ENCODE measurements at regions not wholly inside any gene's neighbourhood (a gene's known extent, or its start where the extent isn't known, plus 50 kb on each side); places are given as distances from the start of the nearest gene placed in this dataset.

DNA sequence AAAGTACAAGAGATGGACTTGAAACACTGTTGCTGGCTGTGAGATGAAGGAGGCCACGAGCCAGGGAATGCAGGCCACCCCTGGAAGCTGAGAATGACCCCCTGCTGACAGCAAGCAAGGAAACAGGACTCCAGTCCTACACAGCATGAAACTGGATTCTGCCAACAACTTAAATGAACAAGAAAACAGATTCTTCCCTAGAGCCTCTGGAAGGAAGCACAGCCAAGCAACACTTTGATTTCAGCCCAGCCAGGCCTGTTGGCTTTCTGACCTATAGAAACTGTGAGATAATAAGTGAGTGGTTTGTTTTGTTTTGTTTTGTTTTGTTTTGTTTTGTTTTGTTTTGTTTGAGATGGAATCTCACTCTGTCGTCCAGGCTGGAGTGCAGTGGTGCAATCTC is 105.3 kb upstream of the CACNA1A start:
- no peak for DNase-seq (ENCODE audit: low read depth in 4 of 4, low spot score in 3 of 4)

DNA sequence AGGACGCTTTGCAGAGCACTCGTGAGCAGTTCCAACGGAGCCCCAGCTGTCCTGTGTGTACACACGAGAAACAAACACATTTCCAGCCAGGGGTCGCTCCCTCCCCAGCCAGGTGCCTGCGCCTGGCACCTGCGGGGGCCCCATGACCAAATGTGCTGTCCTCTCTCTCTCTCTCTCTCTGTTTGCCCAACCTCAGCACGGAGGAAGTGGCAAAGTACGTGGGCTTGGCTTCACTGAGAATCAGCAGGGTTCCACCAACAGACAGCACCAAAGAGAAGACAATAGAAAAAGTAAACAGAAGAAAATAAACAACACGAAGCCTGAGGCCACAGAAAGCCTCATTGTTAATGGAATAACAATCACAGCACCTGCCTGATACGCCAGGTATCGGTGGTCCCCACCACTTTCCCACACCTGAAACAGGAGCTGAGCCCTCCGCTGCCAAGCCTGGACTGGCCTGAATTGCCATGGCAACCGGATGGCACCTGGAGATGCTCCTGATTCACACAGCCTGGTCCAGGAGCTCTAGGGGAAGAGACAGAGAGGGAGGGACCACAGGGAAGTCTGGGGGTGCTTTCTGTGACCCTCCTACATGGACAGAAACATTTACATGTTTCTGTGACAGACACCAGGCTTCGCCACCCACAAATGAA is 103.9 kb upstream of the CACNA1A start:
- no peak for DNase-seq (ENCODE audit: low read depth in 4 of 4, low spot score in 3 of 4)

DNA sequence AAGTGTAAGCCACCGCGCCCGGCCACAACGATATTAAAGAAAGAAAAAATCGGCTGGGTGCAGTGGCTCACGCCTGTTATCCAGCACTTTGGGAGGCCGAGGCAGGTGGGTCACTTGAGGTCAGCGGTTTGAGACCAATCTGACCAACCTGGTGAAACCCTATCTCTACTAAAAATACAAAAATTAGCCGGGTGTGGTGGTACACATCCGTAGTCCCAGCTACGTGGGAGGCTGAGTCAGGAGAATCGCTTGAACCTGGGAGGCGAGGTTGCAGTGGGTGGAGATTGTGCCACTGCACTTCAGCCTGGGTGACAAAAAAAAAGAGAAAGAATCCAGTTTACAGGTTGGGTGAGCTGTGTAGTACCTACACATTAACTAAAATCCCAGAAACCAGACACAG is 99.9 kb upstream of the CACNA1A start:
- no peak for DNase-seq (ENCODE audit: low read depth in 4 of 4, low spot score in 3 of 4)

DNA sequence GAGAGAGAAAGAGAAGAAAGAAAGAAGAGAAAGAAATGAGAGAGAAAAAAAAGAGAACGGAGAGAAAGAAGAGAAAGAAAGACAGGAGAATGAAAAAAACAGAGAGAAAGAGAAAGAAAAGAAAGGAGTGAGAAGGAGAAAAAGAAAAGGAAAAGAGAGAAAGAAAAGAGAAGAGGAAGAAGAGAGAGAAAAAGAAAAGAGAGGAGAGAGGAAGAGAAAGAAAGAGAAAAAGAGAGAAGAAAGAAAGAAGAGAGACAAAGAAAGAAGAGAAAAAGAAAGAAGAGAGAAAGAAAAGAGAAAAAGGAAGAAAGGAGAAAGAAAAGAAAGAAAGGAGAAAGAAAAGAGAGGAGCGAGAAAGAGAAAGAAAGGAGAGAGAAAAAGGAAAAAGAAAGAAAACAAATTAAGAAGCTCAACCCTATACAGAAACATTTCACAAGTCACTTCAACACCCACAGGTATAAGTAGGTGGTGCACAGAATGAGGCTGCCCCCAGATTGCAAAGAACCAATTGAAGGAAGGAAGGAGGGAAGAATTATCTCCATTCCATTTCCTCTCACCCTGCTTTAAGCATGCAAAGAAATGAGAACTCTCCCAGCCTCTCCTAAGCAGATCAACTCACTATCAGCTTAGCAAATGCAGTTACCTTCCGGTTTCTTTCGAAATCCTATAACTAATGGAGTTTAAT is 98.8 kb upstream of the CACNA1A start:
- no peak for DNase-seq (ENCODE audit: low read depth in 4 of 4, low spot score in 3 of 4)

DNA sequence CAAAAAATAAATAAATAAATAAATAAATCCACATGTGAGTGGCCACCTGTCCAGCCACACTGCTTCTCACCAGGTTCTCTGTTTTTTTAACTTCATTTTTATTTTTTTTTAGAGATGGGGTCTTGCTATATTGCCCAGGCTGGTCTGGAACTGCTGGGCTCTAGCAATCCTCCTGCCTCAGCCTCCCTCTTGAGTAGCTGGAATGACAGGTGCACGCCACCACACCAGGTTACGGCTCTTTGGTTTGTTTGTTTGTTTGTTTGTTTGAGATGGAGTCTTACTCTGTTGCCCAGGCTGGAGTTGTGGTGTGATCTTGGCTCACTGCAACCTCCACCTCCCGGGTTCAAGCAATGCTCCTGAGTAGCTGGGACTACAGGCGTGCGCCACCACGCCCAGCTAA is 94.5 kb upstream of the CACNA1A start:
- no peak for DNase-seq (ENCODE audit: low read depth in 4 of 4, low spot score in 3 of 4)

DNA sequence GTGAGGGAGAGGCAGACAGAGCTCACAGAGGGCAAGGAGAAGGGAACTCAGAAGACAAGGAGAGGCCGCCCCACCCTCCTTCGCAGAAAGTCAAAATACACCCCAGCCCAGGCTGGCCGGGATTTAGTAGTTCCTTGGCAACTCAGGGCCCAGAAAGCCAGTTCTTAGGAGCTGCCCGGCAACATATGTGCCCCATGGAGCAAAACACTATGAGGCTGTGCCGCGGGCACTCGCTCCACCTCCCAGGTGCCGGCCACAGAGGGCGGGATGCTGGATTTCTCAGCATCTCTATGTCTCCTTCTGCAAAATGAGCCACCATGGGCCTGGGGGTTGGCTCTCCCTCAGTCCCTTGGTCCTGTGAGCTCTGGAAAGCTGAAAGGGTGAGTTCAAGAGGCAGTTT is 93.8 kb upstream of the CACNA1A start:
- no peak for DNase-seq (ENCODE audit: low read depth in 4 of 4, low spot score in 3 of 4)

DNA sequence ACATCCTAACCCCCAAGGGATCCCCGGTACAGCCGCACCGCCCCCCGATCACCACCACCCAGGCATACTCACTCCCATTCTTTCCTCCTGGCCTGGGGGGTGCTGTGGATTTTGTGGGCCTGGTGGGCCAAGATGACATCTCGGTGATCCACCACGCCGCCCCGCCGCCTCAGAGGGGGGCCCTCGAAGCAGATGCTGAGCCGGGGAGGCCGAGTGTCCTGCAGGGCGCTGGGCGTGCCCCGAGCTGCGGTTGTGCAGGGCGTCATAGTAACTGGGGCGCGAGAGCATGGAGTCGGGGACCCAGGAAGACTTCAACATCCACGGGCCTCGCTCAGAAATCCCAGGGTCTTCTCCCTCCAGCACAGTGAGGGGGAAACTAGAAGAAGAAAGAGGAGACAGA is 93.4 kb upstream of the CACNA1A start:
- no peak for DNase-seq (ENCODE audit: low read depth in 4 of 4, low spot score in 3 of 4)

DNA sequence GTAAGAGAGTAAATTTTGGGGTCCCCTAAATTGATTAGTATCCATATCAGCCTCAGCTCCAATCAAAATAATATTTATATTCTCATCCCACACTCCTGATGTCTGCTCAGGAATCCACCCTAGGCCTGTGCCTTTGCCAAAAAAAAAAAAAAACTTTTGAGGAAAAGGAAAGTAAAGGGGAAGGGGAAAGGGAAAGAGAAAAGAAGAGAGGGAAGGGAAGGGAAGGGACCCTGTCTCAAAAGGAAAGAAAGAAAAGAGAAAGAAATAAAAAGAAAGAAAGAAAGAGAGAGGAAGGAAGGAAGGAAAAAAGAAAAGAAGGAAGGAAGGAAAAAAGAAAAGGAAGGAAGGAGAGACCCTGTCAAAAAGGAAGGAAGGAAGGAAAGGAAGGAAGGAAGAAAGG is 91.8 kb upstream of the CACNA1A start:
- no peak for DNase-seq (ENCODE audit: low read depth in 4 of 4, low spot score in 3 of 4)

DNA sequence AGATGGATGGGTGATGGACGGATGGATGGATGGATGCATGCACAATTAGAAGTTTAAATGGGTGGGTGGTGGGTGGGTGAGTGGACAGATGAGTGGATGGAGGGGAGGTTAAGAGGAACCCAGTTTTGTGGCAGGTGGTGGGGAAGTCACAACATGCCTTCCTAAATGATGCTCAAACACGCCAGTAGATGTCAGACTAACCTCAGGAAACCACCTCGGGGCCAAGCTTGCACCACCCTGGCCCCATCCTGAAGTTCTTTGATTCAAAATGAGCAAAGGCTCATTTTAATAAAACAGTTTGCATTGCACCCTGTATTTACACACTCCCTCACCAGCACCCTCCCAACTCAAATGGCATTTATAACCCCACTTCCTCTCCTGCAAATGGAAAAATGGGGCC is 91.4 kb upstream of the CACNA1A start:
- peak in 3 of 4 donors; percentile 14 to 45 (median 36) for DNase-seq (ENCODE audit: low read depth in 4 of 4, low spot score in 3 of 4)

DNA sequence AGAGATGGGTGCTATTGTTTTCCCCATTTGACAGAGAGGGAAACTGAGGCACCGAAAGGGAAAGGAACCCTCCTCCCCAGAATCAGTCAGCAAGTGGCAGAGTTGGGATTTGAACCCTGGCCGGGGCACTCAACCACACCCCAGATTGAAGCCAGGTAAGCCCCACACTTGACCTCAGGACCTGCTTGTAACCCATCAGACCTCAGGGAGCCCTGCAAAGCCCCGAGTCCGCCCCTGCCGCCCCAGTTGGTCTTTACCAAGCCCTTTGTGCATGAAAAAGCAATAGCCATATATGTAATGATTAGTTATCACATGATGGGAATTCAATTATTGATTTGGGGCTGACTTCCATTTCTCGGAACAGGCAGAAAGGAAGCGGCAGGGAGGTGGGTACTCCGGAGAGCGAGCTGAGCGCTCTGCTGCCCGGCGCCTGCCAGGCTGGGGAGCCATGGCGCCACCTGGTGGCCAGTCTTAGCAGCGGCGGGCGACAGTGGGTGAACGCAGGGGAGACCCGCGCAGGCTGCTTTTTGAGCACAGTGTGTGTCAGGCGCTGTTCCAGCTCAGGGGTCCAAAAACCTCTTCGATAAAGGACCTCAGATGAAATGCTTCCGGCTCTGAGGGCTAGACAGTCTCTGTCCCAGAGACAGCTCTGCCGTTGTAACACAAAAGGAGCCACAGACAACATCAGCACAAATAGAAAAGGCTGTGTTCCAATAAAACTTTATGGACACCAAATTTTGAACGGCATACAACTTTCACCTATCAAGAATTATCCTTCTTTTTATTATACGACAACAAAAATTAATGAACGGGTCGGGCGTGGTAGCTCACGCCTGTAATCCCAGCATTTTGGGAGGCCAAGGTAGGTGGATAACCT is 82.9 kb upstream of the CACNA1A start:
- peak; percentile 16 to 27 (median 21) for DNase-seq (ENCODE audit: low read depth in 4 of 4, low spot score in 3 of 4)

DNA sequence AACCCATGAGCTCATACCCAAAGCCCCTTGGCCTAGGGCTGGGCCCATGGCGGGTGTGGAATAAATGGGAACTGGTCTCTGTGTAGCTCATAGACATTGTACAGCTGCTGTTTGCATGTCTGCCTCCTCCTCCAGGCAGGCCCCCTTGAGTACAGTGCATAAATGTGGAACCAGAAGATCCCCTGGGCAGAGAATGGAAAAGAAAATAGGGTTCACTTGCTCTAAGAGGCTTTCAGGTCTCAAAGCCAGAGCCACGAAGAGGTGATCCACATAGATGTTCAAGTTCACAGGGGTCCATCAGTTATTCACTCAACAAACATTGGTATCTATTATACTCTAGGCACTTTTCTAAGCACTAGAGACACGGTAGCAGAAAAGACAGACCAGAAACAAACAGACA is 79.2 kb upstream of the CACNA1A start:
- DNase-seq (ENCODE audit: low read depth in 4 of 4, low spot score in 3 of 4) = no peak

DNA sequence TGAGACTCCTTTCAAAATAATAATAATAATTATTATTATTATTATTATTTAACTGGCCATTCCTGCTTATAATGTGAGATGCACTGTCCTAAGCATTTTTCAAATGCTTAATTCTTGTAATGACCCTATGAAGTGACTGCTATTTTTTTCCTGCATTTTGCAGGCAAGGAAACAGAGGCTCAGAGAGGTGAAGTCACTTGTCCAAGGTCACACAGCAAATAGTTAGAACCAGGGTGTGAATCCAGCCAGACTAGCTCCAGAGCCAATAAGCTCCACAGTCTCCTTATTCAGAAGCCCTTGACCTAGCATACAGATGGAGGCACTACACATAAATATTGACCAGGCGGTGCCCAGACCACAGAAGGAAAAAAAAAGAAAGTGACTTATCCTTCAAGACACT is 77.5 kb upstream of the CACNA1A start:
- no peak for DNase-seq (ENCODE audit: low read depth in 4 of 4, low spot score in 3 of 4)

DNA sequence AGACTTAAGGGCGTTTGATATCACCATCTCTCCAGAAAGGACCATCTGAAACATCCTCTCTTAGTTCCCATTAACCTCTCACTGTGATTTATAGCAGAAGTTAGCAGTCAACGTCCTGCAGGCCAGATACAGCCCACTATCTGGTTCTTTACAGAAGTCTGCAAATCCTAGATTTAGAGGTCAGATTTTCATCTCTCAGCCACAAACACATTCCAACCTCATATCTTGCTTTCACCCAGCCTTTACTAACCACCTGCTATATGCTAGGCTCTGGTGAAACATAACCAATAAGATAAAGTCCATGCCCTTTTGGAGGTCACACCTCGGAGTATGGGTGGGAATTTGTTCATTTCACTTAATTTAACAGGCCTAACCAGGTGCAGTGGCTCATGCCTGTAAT is 76.8 kb upstream of the CACNA1A start:
- no peak for DNase-seq (ENCODE audit: low read depth in 4 of 4, low spot score in 3 of 4)

DNA sequence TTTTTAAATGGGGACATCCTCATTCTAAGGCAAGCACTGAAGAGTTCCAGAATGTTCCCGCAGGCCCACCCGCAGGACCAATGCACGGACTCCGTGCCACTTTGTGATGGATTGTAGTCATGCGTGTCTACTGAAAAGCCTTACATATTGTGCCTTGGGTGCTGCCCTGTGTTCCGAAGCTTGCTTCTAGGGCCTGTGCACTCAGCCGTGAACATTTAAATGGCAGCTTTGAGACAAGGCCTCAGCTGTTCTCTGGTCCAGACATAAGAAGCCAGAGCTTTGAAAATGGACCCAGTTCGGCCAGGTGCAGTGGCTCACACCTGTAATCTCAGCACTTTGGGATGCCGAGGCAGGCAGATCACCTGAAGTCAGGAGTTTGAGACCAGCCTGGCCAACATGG is 75.3 kb upstream of the CACNA1A start:
- DNase-seq (ENCODE audit: low read depth in 4 of 4, low spot score in 3 of 4) = no peak

DNA sequence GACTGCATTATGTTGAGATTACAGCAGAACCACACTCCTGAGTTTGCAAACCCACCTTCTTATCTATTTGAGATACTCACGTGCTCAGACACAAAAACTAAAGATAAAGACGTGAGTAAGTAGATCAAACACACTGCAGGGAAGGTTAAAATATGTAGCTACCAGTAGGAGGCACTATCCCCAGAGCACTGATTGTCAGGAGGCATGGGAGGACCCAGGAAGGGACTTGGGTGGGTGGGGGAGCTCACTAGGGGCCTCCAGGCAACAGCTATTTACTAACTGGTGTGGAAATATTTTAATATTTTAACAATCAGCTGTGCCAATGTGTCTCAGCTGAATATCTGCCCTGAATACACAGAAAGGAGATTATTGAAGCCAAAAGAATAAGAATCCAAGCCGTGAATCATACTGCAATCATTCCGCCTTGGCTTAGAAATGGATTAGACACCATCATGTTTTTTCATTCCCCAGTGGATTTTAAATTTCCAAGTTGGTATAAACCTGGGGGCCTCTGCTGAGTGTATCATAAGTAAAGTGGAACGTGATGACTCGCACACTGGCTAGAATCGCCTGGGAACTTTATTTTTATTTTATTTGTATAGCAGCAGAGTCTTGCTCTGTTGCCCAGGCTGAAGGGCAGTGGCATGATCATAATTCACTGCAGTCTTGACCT is 73.2 kb upstream of the CACNA1A start:
- DNase-seq (ENCODE audit: low read depth in 4 of 4, low spot score in 3 of 4) = no peak

DNA sequence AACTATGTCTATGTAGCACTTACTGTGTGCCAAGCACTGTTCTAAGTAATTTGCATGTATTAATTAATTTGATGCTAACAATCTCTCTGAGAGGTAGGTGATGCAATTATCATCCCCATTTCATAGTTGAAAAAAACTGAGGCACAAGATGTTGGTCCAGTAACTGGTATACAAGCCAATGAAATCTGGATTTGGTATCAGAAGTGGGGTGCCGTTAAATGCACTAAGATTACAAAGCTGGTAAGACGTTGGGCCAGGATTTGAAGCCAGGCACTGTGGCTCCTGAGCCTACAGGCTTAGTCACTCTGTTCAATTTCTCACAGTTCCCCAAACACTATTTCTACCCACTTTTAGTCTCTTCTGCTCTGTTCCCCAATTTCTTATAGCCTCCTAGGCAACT is 70.4 kb upstream of the CACNA1A start:
- no peak for DNase-seq (ENCODE audit: low read depth in 4 of 4, low spot score in 3 of 4)

DNA sequence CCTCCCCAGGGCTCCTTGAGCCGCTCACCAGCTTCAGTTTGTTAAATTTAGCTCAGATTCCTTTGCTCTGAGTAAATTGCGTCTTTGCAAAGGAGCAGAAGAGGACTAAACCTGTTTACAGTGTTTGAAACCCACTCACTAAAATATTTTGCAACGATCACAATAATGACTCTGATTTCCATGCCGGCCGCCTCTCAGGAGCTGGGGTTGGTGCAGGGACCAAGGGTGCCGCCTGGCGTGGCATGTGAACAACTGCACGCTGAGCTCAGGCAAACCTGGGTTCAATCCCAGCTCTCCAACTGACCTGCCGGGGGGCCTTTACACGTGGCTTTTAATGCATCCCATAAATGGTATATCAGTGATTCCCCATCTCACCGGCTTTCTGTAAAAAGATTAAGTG is 68.7 kb upstream of the CACNA1A start:
- DNase-seq (ENCODE audit: low read depth in 4 of 4, low spot score in 3 of 4) = no peak

DNA sequence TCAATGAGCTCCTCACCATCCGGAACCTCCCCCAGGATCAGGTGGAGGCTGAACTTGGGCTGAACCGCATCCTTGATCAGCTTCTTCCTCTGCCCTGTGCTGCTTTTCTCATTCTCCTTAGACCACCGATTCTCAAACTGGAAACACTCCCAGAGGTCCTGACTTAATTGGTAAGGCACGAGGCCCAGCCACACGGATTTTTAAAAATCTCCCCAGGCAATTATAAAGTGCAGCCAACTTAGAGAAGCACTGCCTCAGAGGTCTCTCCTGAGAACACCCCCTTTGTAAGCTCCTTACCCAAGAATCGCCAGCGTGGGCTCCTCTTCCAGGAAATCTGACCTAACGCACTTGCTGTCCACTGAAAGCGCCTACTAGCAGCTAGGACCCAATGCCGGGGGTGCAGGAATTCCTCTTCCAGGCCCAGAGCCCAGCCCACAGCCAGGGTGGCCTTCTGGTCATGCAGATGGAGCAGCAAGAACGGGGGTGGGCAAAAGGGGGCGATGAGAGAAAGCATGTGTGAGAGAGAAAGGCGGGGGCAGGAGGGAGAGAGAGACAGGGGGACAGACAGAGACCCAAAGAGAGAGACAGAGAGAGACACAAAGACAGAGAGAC is 66.9 kb upstream of the CACNA1A start:
- DNase-seq (ENCODE audit: low read depth in 4 of 4, low spot score in 3 of 4) = no peak

DNA sequence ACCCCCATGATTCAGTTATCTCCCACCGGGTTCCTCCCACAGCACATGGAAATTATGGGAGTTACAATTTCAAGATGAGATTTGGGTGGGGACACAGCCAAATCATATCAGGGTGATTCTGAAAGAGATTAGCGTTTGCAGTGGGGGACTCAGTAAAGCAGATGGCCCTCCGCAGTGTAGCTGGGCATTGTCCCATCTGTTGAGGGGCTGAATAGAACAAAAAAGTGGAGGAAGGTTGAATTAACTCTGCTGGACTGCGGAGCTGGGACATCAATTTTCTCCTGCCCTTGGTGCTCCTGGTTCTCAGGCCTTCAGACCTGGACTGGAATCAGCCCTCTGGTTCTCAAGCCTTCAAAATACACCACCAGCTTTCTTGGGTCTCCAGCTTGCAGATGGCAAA is 55.2 kb upstream of the CACNA1A start:
- no peak for DNase-seq (ENCODE audit: low read depth in 4 of 4, low spot score in 3 of 4)

DNA sequence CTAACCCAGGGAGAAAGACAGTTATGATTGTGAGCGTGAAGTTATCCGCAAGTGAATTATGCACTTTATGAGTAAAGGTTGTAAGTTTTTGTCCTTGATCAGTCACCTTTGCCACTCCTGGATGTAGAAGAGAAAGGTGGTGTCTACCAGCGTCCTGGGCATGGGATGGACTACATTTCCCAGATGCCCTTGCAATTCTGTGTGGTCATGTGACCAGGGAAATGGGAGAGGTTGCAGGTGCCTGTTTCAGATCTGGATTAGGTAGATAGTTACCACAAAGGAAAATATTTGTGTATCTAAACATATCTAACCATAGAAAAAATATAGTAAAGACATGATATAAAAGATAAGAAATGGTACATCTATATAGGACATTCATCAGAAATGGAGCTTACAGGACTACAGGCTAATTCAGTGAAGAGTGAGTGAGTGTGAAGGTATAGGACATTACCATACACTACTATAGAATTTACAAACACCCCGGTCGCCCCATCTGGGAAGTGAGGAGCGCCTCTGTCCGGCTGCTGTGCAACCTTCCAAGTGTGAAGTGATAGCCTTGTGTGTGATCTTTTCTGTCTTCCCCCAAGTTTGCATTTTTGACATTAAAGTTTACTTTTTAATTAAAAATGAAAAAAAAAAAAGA is 51.6 kb upstream of the CACNA1A start:
- no peak for DNase-seq (ENCODE audit: low read depth in 4 of 4, low spot score in 3 of 4)
